MM.1S (cell line): ENCODE measurements at regions not wholly inside any gene's neighbourhood (a gene's known extent, or its start where the extent isn't known, plus 50 kb on each side); places are given as distances from the start of the nearest gene placed in this dataset.

Experiments
- EZH2 ChIP-seq: fragments of 300-600 bp; sonication (generic); optimal IDR thresholded peaks from 2 replicates; pipeline ENCODE3; 2017; ENCODE audit warnings: low read depth, mild to moderate bottlenecking, antibody characterized with exemption, low read length, mixed read lengths
- EZH2phosphoT487 ChIP-seq: fragments of 300-600 bp; sonication (generic); IDR thresholded peaks from 2 replicates; pipeline ENCODE4 v1.6.1; 2018; ENCODE audit warnings: antibody characterized with exemption, low read length
- TF ChIP-seq, protein P1 (sequence below): fragments of 300-600 bp; sonication (generic); IDR thresholded peaks from 2 replicates; pipeline ENCODE4 v1.5.1; 2016; ENCODE audit warnings: antibody characterized with exemption, low read length, mixed read lengths

DNA sequence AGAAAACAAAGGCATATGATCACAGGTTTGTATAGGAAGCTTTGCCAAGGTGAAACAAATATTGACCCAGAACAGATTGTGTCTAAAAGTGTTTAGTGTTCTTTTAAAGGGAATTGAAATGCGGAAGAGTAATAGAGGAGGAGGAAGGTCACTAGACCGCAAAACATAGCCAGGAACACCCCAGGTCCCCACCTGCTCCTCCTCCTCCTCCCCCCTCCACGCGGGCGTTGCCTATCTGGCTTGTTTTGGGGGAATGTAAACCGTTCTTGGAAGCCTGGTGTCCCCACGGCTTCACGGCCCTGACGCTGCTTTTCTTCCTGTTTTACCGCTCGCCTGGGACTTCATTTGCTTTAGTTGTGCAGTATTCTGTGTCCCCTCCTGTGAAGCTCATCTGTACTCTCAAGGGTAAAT is 81.0 kb upstream of the PFKP start:
- TF ChIP-seq, protein P1, sequence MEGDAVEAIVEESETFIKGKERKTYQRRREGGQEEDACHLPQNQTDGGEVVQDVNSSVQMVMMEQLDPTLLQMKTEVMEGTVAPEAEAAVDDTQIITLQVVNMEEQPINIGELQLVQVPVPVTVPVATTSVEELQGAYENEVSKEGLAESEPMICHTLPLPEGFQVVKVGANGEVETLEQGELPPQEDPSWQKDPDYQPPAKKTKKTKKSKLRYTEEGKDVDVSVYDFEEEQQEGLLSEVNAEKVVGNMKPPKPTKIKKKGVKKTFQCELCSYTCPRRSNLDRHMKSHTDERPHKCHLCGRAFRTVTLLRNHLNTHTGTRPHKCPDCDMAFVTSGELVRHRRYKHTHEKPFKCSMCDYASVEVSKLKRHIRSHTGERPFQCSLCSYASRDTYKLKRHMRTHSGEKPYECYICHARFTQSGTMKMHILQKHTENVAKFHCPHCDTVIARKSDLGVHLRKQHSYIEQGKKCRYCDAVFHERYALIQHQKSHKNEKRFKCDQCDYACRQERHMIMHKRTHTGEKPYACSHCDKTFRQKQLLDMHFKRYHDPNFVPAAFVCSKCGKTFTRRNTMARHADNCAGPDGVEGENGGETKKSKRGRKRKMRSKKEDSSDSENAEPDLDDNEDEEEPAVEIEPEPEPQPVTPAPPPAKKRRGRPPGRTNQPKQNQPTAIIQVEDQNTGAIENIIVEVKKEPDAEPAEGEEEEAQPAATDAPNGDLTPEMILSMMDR: no peak
- TF ChIP-seq EZH2phosphoT487 (no peak), EZH2 (no peak)
